ENCODE measurements at regions not wholly inside any gene's neighbourhood (a gene's known extent, or its start where the extent isn't known, plus 50 kb on each side); places are given as distances from the start of the nearest gene placed in this dataset.

DNA sequence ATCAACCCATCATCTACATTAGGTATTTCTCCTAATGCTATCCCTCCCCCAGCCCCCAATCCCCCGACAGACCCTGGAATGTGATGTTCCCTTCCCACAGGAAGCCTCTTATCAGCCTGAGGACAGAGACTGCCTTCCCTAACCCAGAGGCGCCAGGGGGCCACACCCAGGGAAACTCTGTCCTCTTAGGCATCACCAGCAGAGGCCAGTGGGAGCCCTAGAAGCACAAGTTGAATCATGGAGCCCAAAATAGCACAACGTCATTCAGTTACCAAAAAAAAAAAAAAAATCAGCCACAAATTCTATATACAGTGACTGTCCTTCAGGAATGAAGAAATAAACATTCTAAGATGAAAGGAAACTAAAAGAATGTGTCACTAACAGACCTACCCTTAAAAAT lies 625.7 kb downstream of the TFAP2A start:
- ATAC-seq (no peak), DNase-seq (no peak)
- Histone ChIP-seq H3K36me3 (no peaks in the 10 kb centered on the region), H3K27ac (no peak overlapping the region), H3K27me3 (no peaks in the 10 kb centered on the region), H3K4me3 (no peak overlapping the region), H3K4me1 (no peaks in the 10 kb centered on the region), H3K9me3 (no peaks in the 10 kb centered on the region)
- intact Hi-C loops (cut with DNase I) = no loop called here
- TF ChIP-seq, protein P1, sequence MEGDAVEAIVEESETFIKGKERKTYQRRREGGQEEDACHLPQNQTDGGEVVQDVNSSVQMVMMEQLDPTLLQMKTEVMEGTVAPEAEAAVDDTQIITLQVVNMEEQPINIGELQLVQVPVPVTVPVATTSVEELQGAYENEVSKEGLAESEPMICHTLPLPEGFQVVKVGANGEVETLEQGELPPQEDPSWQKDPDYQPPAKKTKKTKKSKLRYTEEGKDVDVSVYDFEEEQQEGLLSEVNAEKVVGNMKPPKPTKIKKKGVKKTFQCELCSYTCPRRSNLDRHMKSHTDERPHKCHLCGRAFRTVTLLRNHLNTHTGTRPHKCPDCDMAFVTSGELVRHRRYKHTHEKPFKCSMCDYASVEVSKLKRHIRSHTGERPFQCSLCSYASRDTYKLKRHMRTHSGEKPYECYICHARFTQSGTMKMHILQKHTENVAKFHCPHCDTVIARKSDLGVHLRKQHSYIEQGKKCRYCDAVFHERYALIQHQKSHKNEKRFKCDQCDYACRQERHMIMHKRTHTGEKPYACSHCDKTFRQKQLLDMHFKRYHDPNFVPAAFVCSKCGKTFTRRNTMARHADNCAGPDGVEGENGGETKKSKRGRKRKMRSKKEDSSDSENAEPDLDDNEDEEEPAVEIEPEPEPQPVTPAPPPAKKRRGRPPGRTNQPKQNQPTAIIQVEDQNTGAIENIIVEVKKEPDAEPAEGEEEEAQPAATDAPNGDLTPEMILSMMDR (IDR thresholded peaks at IDR 0.05) = no peak

DNA sequence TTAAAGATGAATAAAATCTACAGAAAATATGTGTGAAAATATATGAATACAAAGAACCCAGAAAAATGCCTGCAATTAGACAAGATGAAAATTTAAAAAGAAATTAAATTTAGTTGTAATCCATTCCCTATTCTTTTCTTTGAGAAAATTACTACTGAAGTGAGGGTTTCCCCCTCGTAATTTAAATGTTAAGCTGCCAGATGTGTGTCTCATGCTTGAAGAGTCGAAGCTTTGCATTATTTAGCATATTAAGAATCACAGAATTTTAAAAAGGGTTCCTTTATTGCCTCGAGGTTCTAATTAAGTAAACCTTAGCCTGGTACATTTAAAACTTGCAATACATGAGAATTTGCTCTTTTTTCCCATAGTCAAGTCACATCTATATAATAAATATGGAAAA lies 630.1 kb downstream of the TFAP2A start:
- no peaks in the 10 kb centered on the region for H3K4me1 ChIP-seq
- intact Hi-C loops (cut with DNase I) = no loop called here
- H3K4me3 ChIP-seq = no peak overlapping the region
- no peaks in the 10 kb centered on the region for H3K9me3 ChIP-seq
- no peak overlapping the region for H3K27ac ChIP-seq
- DNase-seq (no peak), ATAC-seq (no peak)
- no peaks in the 10 kb centered on the region for H3K36me3 ChIP-seq
- TF ChIP-seq, protein P1 (IDR thresholded peaks at IDR 0.05) = no peak
- H3K27me3 ChIP-seq = no peaks in the 10 kb centered on the region

DNA sequence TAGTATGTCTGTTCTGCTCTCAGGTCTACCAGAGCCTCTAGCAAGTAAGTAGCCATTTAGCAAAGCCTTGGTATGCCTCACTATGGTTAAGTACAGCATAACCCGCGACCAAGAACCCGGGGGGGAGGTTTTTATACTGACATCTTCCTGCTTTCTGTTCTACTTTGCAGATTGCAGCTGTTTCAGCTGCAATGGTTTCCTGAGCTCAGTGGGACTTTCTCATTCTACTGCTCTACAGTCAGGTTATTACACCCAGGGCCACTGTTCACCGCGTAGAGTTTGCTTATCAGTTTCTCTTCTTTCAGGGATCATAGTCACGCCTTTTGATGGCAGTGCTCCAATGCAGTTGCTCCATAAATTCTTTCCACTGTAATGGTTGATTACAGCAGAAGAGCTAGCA lies 631.3 kb downstream of the TFAP2A start:
- Histone ChIP-seq H3K4me1 (no peaks in the 10 kb centered on the region), H3K27ac (no peak overlapping the region), H3K27me3 (no peaks in the 10 kb centered on the region), H3K4me3 (no peak overlapping the region), H3K9me3 (no peaks in the 10 kb centered on the region), H3K36me3 (no peaks in the 10 kb centered on the region)
- ATAC-seq (no peak), DNase-seq (no peak)
- intact Hi-C loops (cut with DNase I) = no loop called here
- TF ChIP-seq, protein P1 (IDR thresholded peaks at IDR 0.05) = no peak

DNA sequence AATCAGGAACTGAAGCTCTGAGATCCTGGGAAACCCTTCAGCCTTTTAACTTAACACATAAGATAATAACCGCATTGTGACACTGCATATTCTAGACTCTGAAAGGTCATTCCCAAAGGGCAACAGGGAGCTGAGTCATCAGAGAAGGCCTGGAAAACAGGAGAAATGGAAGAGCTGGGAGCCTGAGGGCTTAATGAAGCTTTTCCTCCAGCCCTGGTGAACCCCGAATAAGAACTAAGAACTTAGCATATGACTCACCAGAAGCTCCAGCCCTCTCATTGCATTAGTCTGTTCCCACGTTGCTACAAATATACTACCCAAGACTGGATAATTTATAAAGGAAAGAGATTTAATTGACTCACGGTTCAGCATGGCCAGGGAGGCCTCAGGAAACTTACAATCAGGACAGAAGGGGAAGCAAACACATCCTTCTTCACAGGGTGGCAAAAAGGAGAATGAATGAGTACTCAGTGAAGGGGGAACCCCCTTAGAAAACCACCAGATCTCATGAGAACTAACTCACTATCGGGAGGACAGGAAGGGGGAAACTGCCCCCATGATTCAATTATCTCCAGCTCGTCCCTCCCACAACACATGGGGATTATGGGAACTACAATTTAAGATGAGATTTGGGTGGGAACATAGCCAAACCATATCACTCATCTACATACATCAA lies 648.5 kb downstream of the TFAP2A start:
- intact Hi-C loops (cut with DNase I) = no loop called here
- Histone ChIP-seq H3K4me1 (no peaks in the 10 kb centered on the region), H3K27ac (no peak overlapping the region), H3K4me3 (no peak overlapping the region), H3K36me3 (no peaks in the 10 kb centered on the region), H3K27me3 (no peaks in the 10 kb centered on the region), H3K9me3 (no peaks in the 10 kb centered on the region)
- TF ChIP-seq, protein P1 (IDR thresholded peaks at IDR 0.05) = no peak
- ATAC-seq (no peak), DNase-seq (no peak)

DNA sequence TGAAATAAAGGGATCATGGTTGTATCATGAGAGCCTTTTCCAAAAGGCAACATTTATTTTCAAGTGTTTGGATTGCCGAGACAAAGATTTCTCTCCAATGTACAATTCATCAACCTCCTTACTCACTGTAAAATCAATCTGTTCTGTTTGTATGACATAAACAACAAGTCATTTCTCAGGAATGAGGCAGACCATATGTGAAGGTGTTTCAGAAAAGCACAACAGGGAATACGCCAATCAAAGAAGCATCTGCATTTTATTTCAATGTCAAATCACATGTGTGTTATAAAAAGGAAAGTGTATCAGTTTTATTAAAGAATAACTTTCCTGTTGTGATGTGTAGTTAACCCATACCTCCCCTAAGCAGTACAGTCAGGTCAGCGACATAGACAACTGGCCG lies 653.7 kb downstream of the TFAP2A start:
- Histone ChIP-seq H3K27me3 (no peaks in the 10 kb centered on the region), H3K4me3 (no peak overlapping the region), H3K4me1 (no peaks in the 10 kb centered on the region), H3K27ac (no peak overlapping the region), H3K36me3 (no peaks in the 10 kb centered on the region), H3K9me3 (no peaks in the 10 kb centered on the region)
- DNase-seq = no peak
- intact Hi-C loops (cut with DNase I) = no loop called here
- no peak for ATAC-seq
- TF ChIP-seq, protein P1 (IDR thresholded peaks at IDR 0.05) = no peak

DNA sequence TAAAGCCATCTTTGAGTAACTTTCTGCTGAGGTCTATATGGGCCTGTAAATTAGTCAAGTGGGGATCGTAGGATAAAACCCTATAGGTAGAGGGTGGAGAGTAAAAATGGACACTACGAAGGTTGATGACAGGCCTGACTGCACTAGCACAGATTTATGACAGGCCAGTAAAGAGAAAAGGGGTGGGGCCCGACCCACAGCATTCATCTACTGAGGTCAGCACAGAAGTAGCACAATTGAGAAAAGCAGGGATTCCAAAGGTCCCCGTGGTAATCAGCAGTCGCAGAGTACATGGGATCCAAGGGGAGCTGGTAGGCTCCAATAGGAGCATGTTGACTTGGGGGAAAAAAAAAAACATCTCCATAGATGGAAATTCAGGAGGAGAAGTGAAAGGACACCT lies 660.4 kb downstream of the TFAP2A start:
- ATAC-seq = no peak
- H3K36me3 ChIP-seq = no peaks in the 10 kb centered on the region
- no peaks in the 10 kb centered on the region for H3K4me1 ChIP-seq

More for the DNA sequence above, 660.4 kb downstream of the TFAP2A start:
- H3K27me3 ChIP-seq = no peaks in the 10 kb centered on the region
- TF ChIP-seq, protein P1 (IDR thresholded peaks at IDR 0.05) = no peak
- no peak for DNase-seq
- H3K27ac ChIP-seq = no peak overlapping the region
- H3K4me3 ChIP-seq = no peak overlapping the region
- no peaks in the 10 kb centered on the region for H3K9me3 ChIP-seq
- intact Hi-C loops (cut with DNase I) = no loop called here

All from upper lobe of right lung (tissue), 1 donor.